ENCODE measurements at regions not wholly inside any gene's neighbourhood (a gene's known extent, or its start where the extent isn't known, plus 50 kb on each side); places are given as distances from the start of the nearest gene placed in this dataset.

DNA sequence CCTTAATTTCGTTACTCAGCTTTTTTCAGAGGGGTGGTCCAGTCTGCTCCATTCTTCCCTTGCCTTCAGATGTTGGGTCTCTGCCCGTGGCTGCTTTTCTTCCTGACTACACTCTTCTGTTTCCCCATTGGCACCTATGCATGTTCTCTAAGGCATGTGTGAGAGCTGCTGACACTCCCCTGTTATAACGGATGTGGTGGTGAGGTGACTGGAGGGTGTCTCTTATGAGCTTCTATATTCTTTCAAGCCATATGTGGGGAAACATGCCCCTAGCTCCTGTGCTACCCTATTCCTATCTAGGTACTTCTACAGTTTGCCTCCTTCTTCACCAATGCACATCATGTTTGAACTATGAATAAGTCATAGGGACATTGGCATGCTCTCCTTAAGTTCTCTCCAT, 643.2 kb downstream of the RPL10L start:
- H3K27me3 ChIP-seq (ENCODE audit: insufficient read depth, poor library complexity, severe bottlenecking) = no peaks in the 10 kb centered on the region

DNA sequence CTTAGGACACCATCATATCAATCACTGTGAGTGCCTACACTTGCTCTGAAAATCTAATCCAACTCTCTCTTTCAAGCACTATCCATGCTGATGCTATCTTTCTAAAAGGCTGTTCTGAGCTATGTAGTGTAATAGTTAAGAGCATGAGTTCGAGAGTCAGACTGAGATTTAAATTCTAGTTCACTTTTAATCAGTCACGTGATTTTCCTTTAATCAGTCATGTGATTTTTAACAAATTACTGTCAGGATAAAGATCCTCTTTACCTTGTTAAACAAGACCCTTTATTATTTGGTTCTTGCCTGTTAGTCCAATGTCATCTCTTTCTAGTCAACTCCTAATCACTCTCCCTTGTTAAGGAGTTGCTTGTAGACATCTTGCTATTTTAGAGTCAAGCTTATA, 653.0 kb downstream of the RPL10L start:
- DNase-seq (ENCODE audit: low read depth in 1 of 2, low spot score in 1 of 2) = no peak
- TF ChIP-seq POLR2AphosphoS5 (IDR thresholded peaks at IDR 0.05; ENCODE audit: low read depth) = no peak

More for the DNA sequence above, 643.2 kb downstream of the RPL10L start:
- DNase-seq (ENCODE audit: low read depth in 1 of 2, low spot score in 1 of 2) = no peak
- H3K27ac ChIP-seq (replicated peaks) = no peak overlapping the region
- H3K4me3 ChIP-seq (replicated peaks; ENCODE audit: insufficient read depth, low read length) = no peak overlapping the region
- TF ChIP-seq, protein P1, sequence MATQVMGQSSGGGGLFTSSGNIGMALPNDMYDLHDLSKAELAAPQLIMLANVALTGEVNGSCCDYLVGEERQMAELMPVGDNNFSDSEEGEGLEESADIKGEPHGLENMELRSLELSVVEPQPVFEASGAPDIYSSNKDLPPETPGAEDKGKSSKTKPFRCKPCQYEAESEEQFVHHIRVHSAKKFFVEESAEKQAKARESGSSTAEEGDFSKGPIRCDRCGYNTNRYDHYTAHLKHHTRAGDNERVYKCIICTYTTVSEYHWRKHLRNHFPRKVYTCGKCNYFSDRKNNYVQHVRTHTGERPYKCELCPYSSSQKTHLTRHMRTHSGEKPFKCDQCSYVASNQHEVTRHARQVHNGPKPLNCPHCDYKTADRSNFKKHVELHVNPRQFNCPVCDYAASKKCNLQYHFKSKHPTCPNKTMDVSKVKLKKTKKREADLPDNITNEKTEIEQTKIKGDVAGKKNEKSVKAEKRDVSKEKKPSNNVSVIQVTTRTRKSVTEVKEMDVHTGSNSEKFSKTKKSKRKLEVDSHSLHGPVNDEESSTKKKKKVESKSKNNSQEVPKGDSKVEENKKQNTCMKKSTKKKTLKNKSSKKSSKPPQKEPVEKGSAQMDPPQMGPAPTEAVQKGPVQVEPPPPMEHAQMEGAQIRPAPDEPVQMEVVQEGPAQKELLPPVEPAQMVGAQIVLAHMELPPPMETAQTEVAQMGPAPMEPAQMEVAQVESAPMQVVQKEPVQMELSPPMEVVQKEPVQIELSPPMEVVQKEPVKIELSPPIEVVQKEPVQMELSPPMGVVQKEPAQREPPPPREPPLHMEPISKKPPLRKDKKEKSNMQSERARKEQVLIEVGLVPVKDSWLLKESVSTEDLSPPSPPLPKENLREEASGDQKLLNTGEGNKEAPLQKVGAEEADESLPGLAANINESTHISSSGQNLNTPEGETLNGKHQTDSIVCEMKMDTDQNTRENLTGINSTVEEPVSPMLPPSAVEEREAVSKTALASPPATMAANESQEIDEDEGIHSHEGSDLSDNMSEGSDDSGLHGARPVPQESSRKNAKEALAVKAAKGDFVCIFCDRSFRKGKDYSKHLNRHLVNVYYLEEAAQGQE (IDR thresholded peaks at IDR 0.05; ENCODE audit: insufficient replicate concordance, low read depth) = no peak

DNA sequence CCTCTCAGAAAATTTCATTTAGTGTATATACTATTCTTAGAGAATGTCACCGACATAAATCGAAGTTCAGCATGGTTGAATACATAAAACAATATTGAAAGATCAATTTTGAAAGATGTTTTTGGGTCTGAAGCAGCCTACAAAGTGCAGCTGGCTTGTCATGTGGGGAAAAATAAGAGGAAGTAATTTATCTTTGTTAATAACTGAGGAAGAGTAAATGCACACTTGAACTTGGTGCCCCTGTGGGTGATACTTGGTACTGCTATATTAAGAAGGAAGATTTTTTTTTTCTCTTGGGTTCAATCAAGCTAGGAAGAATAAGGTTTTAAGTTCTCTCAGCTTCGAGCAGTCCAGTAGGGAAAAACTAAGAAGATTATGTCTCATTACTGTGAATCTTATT, 661.3 kb downstream of the RPL10L start:
- H3K27me3 ChIP-seq (ENCODE audit: insufficient read depth, poor library complexity, severe bottlenecking) = no peaks in the 10 kb centered on the region

More for the DNA sequence above, 653.0 kb downstream of the RPL10L start:
- Histone ChIP-seq H3K4me3 (replicated peaks; ENCODE audit: insufficient read depth, low read length) (no peak overlapping the region), H3K27me3 (ENCODE audit: insufficient read depth, poor library complexity, severe bottlenecking) (no peaks in the 10 kb centered on the region), H3K27ac (replicated peaks) (no peak overlapping the region)

DNA sequence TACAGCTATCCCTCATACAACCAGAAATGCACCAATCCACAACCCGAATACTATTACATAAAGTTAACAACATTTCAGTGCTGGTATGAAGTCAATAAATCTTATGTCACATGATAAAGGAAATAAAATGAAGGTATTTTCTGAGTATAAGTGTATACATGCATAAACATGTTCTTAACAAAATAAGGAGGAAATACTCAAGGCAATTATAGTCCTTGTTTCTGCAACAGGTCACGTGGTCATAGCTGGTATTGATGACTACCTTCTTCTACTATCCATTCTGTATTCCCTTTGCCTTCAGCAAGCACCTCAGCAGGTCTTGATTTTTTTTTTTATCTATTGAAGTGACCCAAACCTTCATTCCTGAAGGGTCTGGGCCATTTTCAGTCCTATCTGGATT, 675.6 kb downstream of the RPL10L start:
- TF ChIP-seq, protein P2, sequence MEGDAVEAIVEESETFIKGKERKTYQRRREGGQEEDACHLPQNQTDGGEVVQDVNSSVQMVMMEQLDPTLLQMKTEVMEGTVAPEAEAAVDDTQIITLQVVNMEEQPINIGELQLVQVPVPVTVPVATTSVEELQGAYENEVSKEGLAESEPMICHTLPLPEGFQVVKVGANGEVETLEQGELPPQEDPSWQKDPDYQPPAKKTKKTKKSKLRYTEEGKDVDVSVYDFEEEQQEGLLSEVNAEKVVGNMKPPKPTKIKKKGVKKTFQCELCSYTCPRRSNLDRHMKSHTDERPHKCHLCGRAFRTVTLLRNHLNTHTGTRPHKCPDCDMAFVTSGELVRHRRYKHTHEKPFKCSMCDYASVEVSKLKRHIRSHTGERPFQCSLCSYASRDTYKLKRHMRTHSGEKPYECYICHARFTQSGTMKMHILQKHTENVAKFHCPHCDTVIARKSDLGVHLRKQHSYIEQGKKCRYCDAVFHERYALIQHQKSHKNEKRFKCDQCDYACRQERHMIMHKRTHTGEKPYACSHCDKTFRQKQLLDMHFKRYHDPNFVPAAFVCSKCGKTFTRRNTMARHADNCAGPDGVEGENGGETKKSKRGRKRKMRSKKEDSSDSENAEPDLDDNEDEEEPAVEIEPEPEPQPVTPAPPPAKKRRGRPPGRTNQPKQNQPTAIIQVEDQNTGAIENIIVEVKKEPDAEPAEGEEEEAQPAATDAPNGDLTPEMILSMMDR (IDR thresholded peaks at IDR 0.05; ENCODE audit: insufficient read depth, low read length) = no peak
- no peak for TF ChIP-seq POLR2AphosphoS5 (IDR thresholded peaks at IDR 0.05; ENCODE audit: low read depth)
- H3K4me3 ChIP-seq (replicated peaks; ENCODE audit: insufficient read depth, low read length) = no peak overlapping the region
- H3K27ac ChIP-seq (replicated peaks) = no peak overlapping the region
- DNase-seq (ENCODE audit: low read depth in 1 of 2, low spot score in 1 of 2) = no peak
- H3K27me3 ChIP-seq (ENCODE audit: insufficient read depth, poor library complexity, severe bottlenecking) = no peaks in the 10 kb centered on the region

More for the DNA sequence above, 661.3 kb downstream of the RPL10L start:
- Histone ChIP-seq H3K27ac (replicated peaks) (no peak overlapping the region), H3K4me3 (replicated peaks; ENCODE audit: insufficient read depth, low read length) (no peak overlapping the region)
- TF ChIP-seq GABPA (IDR thresholded peaks at IDR 0.05; ENCODE audit: low read depth) = no peak
- no peak for TF ChIP-seq SPI1 (IDR thresholded peaks at IDR 0.05; ENCODE audit: borderline replicate concordance, low read depth)
- TF ChIP-seq, protein P1 (IDR thresholded peaks at IDR 0.05; ENCODE audit: insufficient replicate concordance, low read depth) = no peak
- TF ChIP-seq, protein P2 (IDR thresholded peaks at IDR 0.05; ENCODE audit: insufficient read depth, low read length) = no peak
- TF ChIP-seq POLR2AphosphoS5 (IDR thresholded peaks at IDR 0.05; ENCODE audit: low read depth) = no peak
- DNase-seq (ENCODE audit: low read depth in 1 of 2, low spot score in 1 of 2) = no peak

DNA sequence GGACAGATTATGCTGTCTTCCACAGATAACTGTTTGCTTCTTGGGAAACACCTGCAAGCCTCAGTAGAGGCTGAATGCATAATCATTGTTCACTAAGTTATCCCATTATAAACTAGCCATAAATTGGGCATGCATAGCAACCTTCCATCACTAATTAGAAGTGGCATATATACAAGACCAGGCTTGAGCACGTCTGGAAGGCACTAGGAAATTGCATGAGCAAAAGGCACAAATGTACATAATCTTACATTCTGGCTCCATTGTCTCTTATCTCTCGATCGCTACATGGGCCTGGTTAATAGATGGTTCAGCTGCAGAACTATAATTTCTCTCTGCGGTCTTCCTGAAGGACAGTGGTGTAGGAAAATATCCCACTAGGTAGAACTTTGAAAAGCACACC, 679.2 kb downstream of the RPL10L start:
- no peak overlapping the region for H3K27ac ChIP-seq (replicated peaks)
- no peaks in the 10 kb centered on the region for H3K27me3 ChIP-seq (ENCODE audit: insufficient read depth, poor library complexity, severe bottlenecking)
- TF ChIP-seq GABPA (IDR thresholded peaks at IDR 0.05; ENCODE audit: low read depth) (no peak), SPI1 (IDR thresholded peaks at IDR 0.05; ENCODE audit: borderline replicate concordance, low read depth) (no peak), POLR2AphosphoS5 (IDR thresholded peaks at IDR 0.05; ENCODE audit: low read depth) (no peak)
- TF ChIP-seq, protein P1 (IDR thresholded peaks at IDR 0.05; ENCODE audit: insufficient replicate concordance, low read depth) = no peak
- TF ChIP-seq, protein P2 (IDR thresholded peaks at IDR 0.05; ENCODE audit: insufficient read depth, low read length) = no peak
- H3K4me3 ChIP-seq (replicated peaks; ENCODE audit: insufficient read depth, low read length) = no peak overlapping the region
- no peak for DNase-seq (ENCODE audit: low read depth in 1 of 2, low spot score in 1 of 2)

Data from HL-60 (cell line).